ENCODE measurements at regions not wholly inside any gene's neighbourhood (a gene's known extent, or its start where the extent isn't known, plus 50 kb on each side); places are given as distances from the start of the nearest gene placed in this dataset.

DNA sequence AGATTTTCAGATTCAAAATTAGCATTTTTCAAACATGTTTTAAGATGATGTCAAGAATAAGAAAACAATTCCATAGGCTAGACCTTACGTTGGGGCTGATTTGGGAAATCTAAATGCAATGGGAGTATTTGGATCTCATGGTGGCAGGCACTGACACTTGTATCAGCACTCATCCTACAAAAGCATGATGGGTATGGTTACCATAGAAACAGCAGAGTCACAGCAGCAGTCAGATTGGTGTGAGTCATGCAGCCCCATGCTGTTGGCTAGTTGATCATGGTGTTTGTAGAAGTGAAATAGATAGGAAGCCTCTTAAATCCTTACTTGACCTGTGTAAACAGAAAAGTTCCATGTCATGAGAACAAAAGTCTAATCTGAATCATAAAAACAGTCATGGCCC is 1637.3 kb upstream of the PABPC4L start:
- TF ChIP-seq POLR2A (IDR thresholded peaks at IDR 0.05) = no peak
- TF ChIP-seq CTCF (IDR thresholded peaks at IDR 0.05) = no peak

Data from vagina (tissue), 2 donors.